Pancreas (tissue), 10 donors: ENCODE measurements at regions not wholly inside any gene's neighbourhood (a gene's known extent, or its start where the extent isn't known, plus 50 kb on each side); places are given as distances from the start of the nearest gene placed in this dataset.

Experiments used
- ATAC-seq, 4 donors: fragments of 200-7000 bp; cut with Tn5 transposase; one replicate each; pipeline versions ENCODE4 v1.8.0 to v1.9.1; 2020; ENCODE audit warnings: mild to moderate bottlenecking in 4 of 4, moderate library complexity in 4 of 4
- DNase-seq, 6 donors: peaks; one replicate each; pipeline ENCODE4 v3.0.0-alpha.2; 2020
- FAIRE-seq: peaks from 2 replicates; lab custom pipeline; 2012; peaks lifted over from hg19 to GRCh38; lab: Jason Lieb, UNC
- H3K27ac ChIP-seq, 4 donors: fragments of 200-600 bp; sonication (generic); 1 replicate in 3 of 4; 2 replicates in 1 of 4; pipeline versions ENCODE4 v1.5.0 to v1.8.0; 2020
- H3K27me3 ChIP-seq, 4 donors: fragments of 200-600 bp; one replicate each; pipeline ENCODE4 v1.8.0; 2021
- H3K36me3 ChIP-seq, 3 donors: fragments of 200-600 bp; sonication (generic) in 1 of 3; one replicate each; pipeline versions ENCODE4 v1.5.0 to v1.8.0; 2020 to 2021
- H3K4me1 ChIP-seq, 3 donors: fragments of 200-600 bp; one replicate each; pipeline ENCODE4 v1.8.0; 2021
- H3K4me3 ChIP-seq, 4 donors: fragments of 200-600 bp; sonication (generic) in 2 of 4; one replicate each; pipeline versions ENCODE4 v1.5.0 to v1.8.0; 2020 to 2021
- H3K9me3 ChIP-seq, 4 donors: fragments of 200-600 bp; one replicate each; pipeline ENCODE4 v1.8.0; 2021
- CTCF ChIP-seq, 4 donors: fragments of 200-600 bp; sonication (generic) in 3 of 4; IDR thresholded peaks; one replicate each; pipeline versions ENCODE4 v1.5.0 to v1.8.0; 2021; ENCODE audit warnings: antibody characterized with exemption in 4 of 4
- WGBS, 2 donors: extraction: QIAGEN DNeasy Blood & Tissue Kit; methylation state at CpG; one replicate each; pipeline ENCODE4 v1.1.7; 2013; 5-methylcytosine and 5-hydroxymethylcytosine counted together
- intact Hi-C, 3 donors: fragments of 100-400 bp; cut with DNase I; formaldehyde crosslinking; loops; one replicate each; pipeline versions ENCODE4 v1.11.1 to v1.14.2; 2022
- donor health status: healthy with polysubstance abuse.
- donor health status: DM: no; HTN: no; CAD: no; lungs with moderate emphysema.
- donor health status: DM: no; HTN: no; CAD: no.
- donor health status: control.
- donor health status: control.
- donor health status: Bipolar disorder and iron deficiency.
- donor health status: DM: yes; HTN: yes; CAD: no.
- donor health status: DM: no; HTN: no; CAD: no.
- donor health status: DM: no; HTN: no; CAD: no.
- donor health status: DM: yes; HTN: yes; CAD: no.

GRCh38 chr9:83133316-83133715, 70.4 kb upstream of the RASEF start:
- DNase-seq = no peak
- no peak overlapping the region for H3K4me3 ChIP-seq
- H3K4me1 ChIP-seq = peaks cover 4 to 22% (median 16%) of the 10 kb centered on the region in 3 donors
- H3K27ac ChIP-seq = peak overlapping the region in 1 of 4 donors; percentile 33
- 28 to 45% methylated on average over 2 of the region's 2 CpGs for WGBS, 2 donors
- no peak for ATAC-seq
- intact Hi-C loops = no loop called here
- no peaks in the 10 kb centered on the region for H3K9me3 ChIP-seq
- TF ChIP-seq CTCF (IDR thresholded peaks at IDR 0.05) = no peak
- no peak for FAIRE-seq
- no peaks in the 10 kb centered on the region for H3K27me3 ChIP-seq
- no peaks in the 10 kb centered on the region for H3K36me3 ChIP-seq

GRCh38 chr9:83132768-83133167, 69.8 kb upstream of the RASEF start:
- ATAC-seq = peak; percentile 90 to 97 (median 94)
- no peak for FAIRE-seq
- TF ChIP-seq CTCF (IDR thresholded peaks at IDR 0.05) = no peak
- Histone ChIP-seq H3K27ac (peak overlapping the region in 2 of 4 donors; percentile 28 to 33), H3K36me3 (no peaks in the 10 kb centered on the region), H3K27me3 (no peaks in the 10 kb centered on the region), H3K4me1 (peaks cover 2 to 17% (median 10%) of the 10 kb centered on the region in 3 donors), H3K9me3 (no peaks in the 10 kb centered on the region), H3K4me3 (no peak overlapping the region)
- WGBS, 2 donors = 13 to 24% methylated on average over 1 of the region's 1 CpG
- DNase-seq = no peak
- intact Hi-C loops = no loop called here

GRCh38 chr9:83130541-83130940, 67.6 kb upstream of the RASEF start:
- ATAC-seq (peak; percentile 59 to 89 (median 73)), FAIRE-seq (no peak), DNase-seq (no peak)
- no peak for TF ChIP-seq CTCF (IDR thresholded peaks at IDR 0.05)
- Histone ChIP-seq H3K36me3 (no peaks in the 10 kb centered on the region), H3K4me1 (peaks cover 0 to 17% (median 9%) of the 10 kb centered on the region in 3 donors), H3K27me3 (no peaks in the 10 kb centered on the region), H3K4me3 (no peak overlapping the region), H3K9me3 (no peaks in the 10 kb centered on the region), H3K27ac (peak overlapping the region in 1 of 4 donors; percentile 30)
- intact Hi-C loops = no loop called here
- WGBS, 2 donors = 65 to 78% methylated on average over 2 of the region's 2 CpGs

- WGBS, 2 donors = 58 to 76% methylated on average over 2 of the region's 2 CpGs
- intact Hi-C loops = no loop called here
- Histone ChIP-seq H3K27ac (no peak overlapping the region), H3K9me3 (no peaks in the 10 kb centered on the region), H3K27me3 (no peaks in the 10 kb centered on the region), H3K36me3 (no peaks in the 10 kb centered on the region), H3K4me1 (peaks cover 0 to under 1% (median 0%) of the 10 kb centered on the region in 3 donors), H3K4me3 (no peak overlapping the region)
- DNase-seq (no peak), ATAC-seq (no peak), FAIRE-seq (no peak)
- no peak for TF ChIP-seq CTCF (IDR thresholded peaks at IDR 0.05)
Measured at GRCh38 chr9:83125671-83126070, 62.7 kb upstream of the RASEF start.

GRCh38 chr9:83119873-83120272, 56.9 kb upstream of the RASEF start:
- intact Hi-C loops = no loop called here
- Histone ChIP-seq H3K9me3 (no peaks in the 10 kb centered on the region), H3K27ac (peak overlapping the region in 2 of 4 donors; percentile 17 to 29), H3K27me3 (no peaks in the 10 kb centered on the region), H3K36me3 (no peaks in the 10 kb centered on the region), H3K4me1 (no peaks in the 10 kb centered on the region), H3K4me3 (no peak overlapping the region)
- FAIRE-seq = no peak
- WGBS, 2 donors = 65 to 75% methylated on average over 2 of the region's 2 CpGs
- DNase-seq = no peak
- no peak for TF ChIP-seq CTCF (IDR thresholded peaks at IDR 0.05)
- peak; percentile 36 to 82 (median 68) for ATAC-seq
